RPMI7951 (cell line): ENCODE measurements at regions not wholly inside any gene's neighbourhood (a gene's known extent, or its start where the extent isn't known, plus 50 kb on each side); places are given as distances from the start of the nearest gene placed in this dataset.
"Not testable (repeated sequence)": the region's sequence is repeated elsewhere in the genome, so short reads cannot be mapped to it uniquely, and the experiment has no call there.

Experiments
- DNase-seq: peaks from one replicate; pipeline ENCODE4 v3.0.0-alpha.2; 2012; ENCODE audit warnings: low read depth

- no peak for DNase-seq
Observed at GRCh38 chr7:9036080-9036479, 602.7 kb downstream of the NXPH1 start.

- no peak for DNase-seq
Observed at GRCh38 chr7:9071160-9071762, 637.9 kb downstream of the NXPH1 start.

- not testable (repeated sequence) for DNase-seq
Observed at GRCh38 chr7:9075774-9076173, 642.4 kb downstream of the NXPH1 start.

GRCh38 chr7:9082203-9082602 is 648.8 kb downstream of the NXPH1 start:
- no peak for DNase-seq

GRCh38 chr7:9083837-9084236 is 650.4 kb downstream of the NXPH1 start:
- DNase-seq, result no peak

- DNase-seq, result no peak
Observed at GRCh38 chr7:9091282-9091681, 657.9 kb downstream of the NXPH1 start.

GRCh38 chr7:9097565-9098060 is 664.2 kb downstream of the NXPH1 start:
- no peak for DNase-seq

GRCh38 chr7:9100289-9100688 is 666.9 kb downstream of the NXPH1 start:
- no peak for DNase-seq

GRCh38 chr7:9102846-9103245 is 669.4 kb downstream of the NXPH1 start:
- no peak for DNase-seq

- DNase-seq, result no peak
Observed at GRCh38 chr7:9106747-9107146, 673.3 kb downstream of the NXPH1 start.

- no peak for DNase-seq
Observed at GRCh38 chr7:9120331-9120730, 686.9 kb downstream of the NXPH1 start.

GRCh38 chr7:9124320-9124719 is 690.9 kb downstream of the NXPH1 start:
- DNase-seq, result no peak

- no peak for DNase-seq
Observed at GRCh38 chr7:9125246-9125645, 691.8 kb downstream of the NXPH1 start.

GRCh38 chr7:9127901-9128300 is 694.5 kb downstream of the NXPH1 start:
- DNase-seq, result no peak

- no peak for DNase-seq
Observed at GRCh38 chr7:9148687-9149086, 715.3 kb downstream of the NXPH1 start.

- no peak for DNase-seq
Observed at GRCh38 chr7:9149499-9150082, 716.2 kb downstream of the NXPH1 start.

GRCh38 chr7:9163691-9164090 is 730.3 kb downstream of the NXPH1 start:
- peak; percentile 41 for DNase-seq

- peak; percentile 24 for DNase-seq
Observed at GRCh38 chr7:9175871-9176270, 742.5 kb downstream of the NXPH1 start.

GRCh38 chr7:9181356-9181755 is 747.9 kb downstream of the NXPH1 start:
- no peak for DNase-seq

- no peak for DNase-seq
Observed at GRCh38 chr7:9186730-9187129, 753.3 kb downstream of the NXPH1 start.

GRCh38 chr7:9189703-9190102 is 756.3 kb downstream of the NXPH1 start:
- no peak for DNase-seq

- no peak for DNase-seq
Observed at GRCh38 chr7:9192969-9193368, 759.6 kb downstream of the NXPH1 start.

GRCh38 chr7:9200626-9201025 is 767.2 kb downstream of the NXPH1 start:
- DNase-seq, result no peak

GRCh38 chr7:9201928-9202327 is 768.5 kb downstream of the NXPH1 start:
- no peak for DNase-seq
